ENCODE measurements at regions not wholly inside any gene's neighbourhood (a gene's known extent, or its start where the extent isn't known, plus 50 kb on each side); places are given as distances from the start of the nearest gene placed in this dataset.

- CTCF ChIA-PET: no interaction called here
- no TSS peak for BruUV-seq (replicated peaks)
- dilution Hi-C loops (cut with HindIII; ENCODE audit: low sequenced_read_pairs, unreplicated experiment): no loop called here
Measured at GRCh38 chr2:77823028-77823427, 300.9 kb upstream of the LRRTM4 start.

More at GRCh38 chr2:77823028-77823427, 300.9 kb upstream of the LRRTM4 start:
- Histone ChIP-seq H3K9ac (ENCODE audit: low read depth, low read length) (no peak overlapping the region), H3K4me2 (ENCODE audit: low read depth, low read length) (no peak overlapping the region), H3K23ac (ENCODE audit: low read depth, low read length) (no peak overlapping the region), H3K27me3 (ENCODE audit: control insufficient read depth, insufficient read depth, low read length) (no peaks in the 10 kb centered on the region), H3K4me3 (ENCODE audit: insufficient read depth, low read depth, low read length) (no peak overlapping the region), H3K56ac (ENCODE audit: extremely low read depth, insufficient read depth, low read length) (no peak overlapping the region), H4K20me1 (ENCODE audit: insufficient read depth, low read length) (no peaks in the 10 kb centered on the region), H3K4me1 (ENCODE audit: control insufficient read depth, insufficient read depth, low read length) (no peaks in the 10 kb centered on the region), H3K9me1 (ENCODE audit: insufficient read depth, low read length) (no peaks in the 10 kb centered on the region), H3K79me1 (ENCODE audit: low read depth in 1 of 2, low read length in 2 of 2) (no peaks in the 10 kb centered on the region), H2BK20ac (ENCODE audit: low read depth, low read length) (no peak overlapping the region), H2BK15ac (ENCODE audit: low read depth, low read length) (no peak overlapping the region), H3K4ac (ENCODE audit: low read depth, low read length) (no peak overlapping the region), H3K9me3 (ENCODE audit: control insufficient read depth, insufficient read depth, low read length) (0 out of 2 replicates have a peak, but pooled peaks cover 4% of the 10 kb centered on the region), H2AFZ (replicated peaks; ENCODE audit: low read length, poor library complexity) (no peak overlapping the region), H2BK5ac (ENCODE audit: low read depth, low read length, poor library complexity, severe bottlenecking) (no peak overlapping the region), H4K8ac (ENCODE audit: low read depth in 2 of 2, low read length in 2 of 2) (no peak overlapping the region), H3K18ac (ENCODE audit: low read depth, low read length) (no peak overlapping the region), H3K27ac (ENCODE audit: insufficient read depth, low read length) (no peak overlapping the region), H3K36me3 (ENCODE audit: control insufficient read depth, insufficient read depth, low read length) (no peaks in the 10 kb centered on the region), H4K91ac (ENCODE audit: insufficient read depth, low read depth, low read length) (no peak overlapping the region), H2AK9ac (replicated peaks; ENCODE audit: low read depth, low read length, poor library complexity) (no peak overlapping the region), H2AK5ac (ENCODE audit: low read depth, low read length) (no peak overlapping the region), H4K5ac (ENCODE audit: low read depth, low read length) (no peak overlapping the region), H3K14ac (replicated peaks; ENCODE audit: low read depth, low read length) (no peak overlapping the region), H2BK120ac (ENCODE audit: low read depth, low read length) (no peak overlapping the region)
- ATAC-seq (ENCODE audit: low read depth): no peak
- in situ Hi-C loops (cut with MboI; ENCODE audit: low sequenced_read_pairs): no loop called here
- intact Hi-C loops (cut with micrococcal nuclease): no loop called here
- WGBS, 2 experiments (ENCODE audit: extremely low coverage in 2 of 2, insufficient read length in 1 of 2): no CpG with 5 or more reads among the region's 2 CpGs
- DNase-seq: no peak
- POLR2A ChIA-PET (ENCODE audit: unreplicated experiment): no interaction called here
- TF ChIP-seq, protein P1, sequence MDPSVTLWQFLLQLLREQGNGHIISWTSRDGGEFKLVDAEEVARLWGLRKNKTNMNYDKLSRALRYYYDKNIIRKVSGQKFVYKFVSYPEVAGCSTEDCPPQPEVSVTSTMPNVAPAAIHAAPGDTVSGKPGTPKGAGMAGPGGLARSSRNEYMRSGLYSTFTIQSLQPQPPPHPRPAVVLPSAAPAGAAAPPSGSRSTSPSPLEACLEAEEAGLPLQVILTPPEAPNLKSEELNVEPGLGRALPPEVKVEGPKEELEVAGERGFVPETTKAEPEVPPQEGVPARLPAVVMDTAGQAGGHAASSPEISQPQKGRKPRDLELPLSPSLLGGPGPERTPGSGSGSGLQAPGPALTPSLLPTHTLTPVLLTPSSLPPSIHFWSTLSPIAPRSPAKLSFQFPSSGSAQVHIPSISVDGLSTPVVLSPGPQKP (IDR thresholded peaks at IDR 0.05; ENCODE audit: borderline replicate concordance, low read depth, low read length): no peak
- no peak for TF ChIP-seq MXI1 (IDR thresholded peaks at IDR 0.05; ENCODE audit: borderline replicate concordance, low read depth, low read length)
- TF ChIP-seq, protein P2, sequence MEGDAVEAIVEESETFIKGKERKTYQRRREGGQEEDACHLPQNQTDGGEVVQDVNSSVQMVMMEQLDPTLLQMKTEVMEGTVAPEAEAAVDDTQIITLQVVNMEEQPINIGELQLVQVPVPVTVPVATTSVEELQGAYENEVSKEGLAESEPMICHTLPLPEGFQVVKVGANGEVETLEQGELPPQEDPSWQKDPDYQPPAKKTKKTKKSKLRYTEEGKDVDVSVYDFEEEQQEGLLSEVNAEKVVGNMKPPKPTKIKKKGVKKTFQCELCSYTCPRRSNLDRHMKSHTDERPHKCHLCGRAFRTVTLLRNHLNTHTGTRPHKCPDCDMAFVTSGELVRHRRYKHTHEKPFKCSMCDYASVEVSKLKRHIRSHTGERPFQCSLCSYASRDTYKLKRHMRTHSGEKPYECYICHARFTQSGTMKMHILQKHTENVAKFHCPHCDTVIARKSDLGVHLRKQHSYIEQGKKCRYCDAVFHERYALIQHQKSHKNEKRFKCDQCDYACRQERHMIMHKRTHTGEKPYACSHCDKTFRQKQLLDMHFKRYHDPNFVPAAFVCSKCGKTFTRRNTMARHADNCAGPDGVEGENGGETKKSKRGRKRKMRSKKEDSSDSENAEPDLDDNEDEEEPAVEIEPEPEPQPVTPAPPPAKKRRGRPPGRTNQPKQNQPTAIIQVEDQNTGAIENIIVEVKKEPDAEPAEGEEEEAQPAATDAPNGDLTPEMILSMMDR (conservative IDR thresholded peaks at IDR 0.05; ENCODE audit: low read depth, low read length): no peak

Measured in IMR-90 (cell line).